GM12864 (cell line): ENCODE measurements at regions not wholly inside any gene's neighbourhood (a gene's known extent, or its start where the extent isn't known, plus 50 kb on each side); places are given as distances from the start of the nearest gene placed in this dataset.
"Not testable (repeated sequence)": the region's sequence is repeated elsewhere in the genome, so short reads cannot be mapped to it uniquely, and the experiment has no call there.

ENCODE experiments used
- DNase-seq: peaks from one replicate; pipeline ENCODE4 v3.0.0-alpha.2; 2011; ENCODE audit warnings: low read depth
- H3K4me3 ChIP-seq: 2 replicates; pipeline ENCODE4 v1.5.1; 2011; ENCODE audit warnings: mild to moderate bottlenecking, low read depth, low read length, control low read depth
- CTCF ChIP-seq: IDR thresholded peaks from 2 replicates; pipeline ENCODE4 v1.5.1; 2011; ENCODE audit warnings: low read depth, mild to moderate bottlenecking, moderate library complexity, low read length, control low read depth, inconsistent platforms; ENCODE audit errors: missing control alignments

DNA sequence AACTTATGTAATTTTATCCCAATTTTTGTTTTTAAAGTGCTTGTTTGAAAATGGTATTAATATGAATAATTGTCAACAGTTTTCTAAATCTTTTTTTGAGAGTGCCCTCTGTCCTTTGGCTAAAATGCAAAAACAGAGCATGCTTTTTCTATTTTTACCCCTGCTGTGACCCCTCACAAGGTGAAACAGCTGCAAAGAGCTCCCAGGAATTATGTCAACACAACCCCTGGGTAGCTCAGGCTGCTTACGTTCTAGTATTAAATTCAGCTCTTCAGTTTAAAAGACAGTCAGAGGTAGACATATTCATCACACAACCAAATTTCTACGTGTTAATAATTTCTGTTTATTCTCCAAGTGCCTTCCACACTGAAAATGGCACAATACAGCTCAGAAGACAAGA, 367.5 kb downstream of the PRDM5 start:
- no peak for TF ChIP-seq CTCF
- no peak for DNase-seq
- no peak overlapping the region for H3K4me3 ChIP-seq

GRCh38 chr4:120554086-120554485, 368.4 kb downstream of the PRDM5 start:
- DNase-seq, result no peak
- TF ChIP-seq CTCF, result no peak
- H3K4me3 ChIP-seq, result no peak overlapping the region

DNA sequence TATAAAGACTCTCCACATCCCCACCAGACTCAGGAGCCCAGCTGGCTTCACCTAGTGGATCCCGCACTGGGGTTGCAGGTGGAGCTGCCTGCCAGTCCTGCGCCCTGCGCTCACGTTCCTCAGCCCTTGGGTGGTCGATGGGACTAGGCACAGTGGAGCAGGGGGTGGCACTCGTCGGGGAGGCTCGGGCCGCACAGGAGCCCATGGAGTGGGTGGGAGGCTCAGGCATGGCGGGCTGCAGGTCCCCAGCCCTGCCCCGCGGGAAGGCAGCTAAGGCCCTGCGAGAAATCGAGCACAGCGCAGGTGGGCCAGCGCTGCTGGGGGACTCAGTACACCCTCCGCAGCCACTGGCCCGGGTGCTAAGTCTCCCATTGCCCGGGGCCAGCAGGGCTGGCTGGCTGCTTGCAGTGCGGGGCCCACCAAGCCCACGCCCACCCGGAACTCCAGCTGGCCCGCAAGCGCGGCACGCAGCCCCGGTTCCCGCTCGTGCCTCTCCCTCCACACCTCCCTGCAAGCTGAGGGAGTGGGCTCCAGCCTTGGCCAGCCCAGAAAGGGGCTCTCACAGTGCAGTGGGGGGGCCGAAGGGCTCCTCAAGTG, 371.8 kb downstream of the PRDM5 start:
- not testable (repeated sequence) for H3K4me3 ChIP-seq, DNase-seq

- H3K4me3 ChIP-seq, result no peak overlapping the region
- no peak for TF ChIP-seq CTCF
- no peak for DNase-seq
Observed at GRCh38 chr4:120549011-120549570, 373.4 kb downstream of the PRDM5 start.

DNA sequence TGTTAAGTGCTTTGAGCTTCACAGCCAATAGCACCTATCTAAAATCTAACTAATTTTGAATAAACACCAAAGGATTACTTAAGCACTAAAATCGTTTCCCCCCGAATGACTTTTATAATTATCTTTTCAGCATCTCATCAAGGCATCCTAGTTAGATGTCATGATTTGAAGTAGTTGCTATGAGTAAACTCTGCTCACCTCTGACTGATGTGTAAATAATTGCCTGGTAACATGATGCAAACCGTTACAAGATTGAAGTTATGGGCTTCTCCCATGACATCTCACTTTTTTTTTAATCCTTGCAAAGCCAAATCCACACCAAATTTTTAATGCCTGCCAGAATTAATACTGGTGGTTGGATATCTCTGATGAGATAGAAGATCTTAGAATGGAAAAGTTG, 377.1 kb downstream of the PRDM5 start:
- TF ChIP-seq CTCF, result no peak
- no peak for DNase-seq
- H3K4me3 ChIP-seq, result no peak overlapping the region

GRCh38 chr4:120544838-120545237, 377.7 kb downstream of the PRDM5 start:
- no peak for TF ChIP-seq CTCF
- H3K4me3 ChIP-seq, result no peak overlapping the region
- no peak for DNase-seq

- no peak for TF ChIP-seq CTCF
- H3K4me3 ChIP-seq, result no peak overlapping the region
- DNase-seq, result no peak
Observed at GRCh38 chr4:120540625-120541024, 381.9 kb downstream of the PRDM5 start.
